ENCODE measurements at regions not wholly inside any gene's neighbourhood (a gene's known extent, or its start where the extent isn't known, plus 50 kb on each side); places are given as distances from the start of the nearest gene placed in this dataset.

- no peaks in the 10 kb centered on the region for H3K36me3 ChIP-seq
- intact Hi-C loops (cut with DNase I): no loop called here
- no peak overlapping the region for H3K27ac ChIP-seq
- ATAC-seq: no peak
- no peaks in the 10 kb centered on the region for H3K9me3 ChIP-seq
- H3K27me3 ChIP-seq (ENCODE audit: low read depth): no peaks in the 10 kb centered on the region
- no peak overlapping the region for H3K4me3 ChIP-seq
- TF ChIP-seq, protein P1, sequence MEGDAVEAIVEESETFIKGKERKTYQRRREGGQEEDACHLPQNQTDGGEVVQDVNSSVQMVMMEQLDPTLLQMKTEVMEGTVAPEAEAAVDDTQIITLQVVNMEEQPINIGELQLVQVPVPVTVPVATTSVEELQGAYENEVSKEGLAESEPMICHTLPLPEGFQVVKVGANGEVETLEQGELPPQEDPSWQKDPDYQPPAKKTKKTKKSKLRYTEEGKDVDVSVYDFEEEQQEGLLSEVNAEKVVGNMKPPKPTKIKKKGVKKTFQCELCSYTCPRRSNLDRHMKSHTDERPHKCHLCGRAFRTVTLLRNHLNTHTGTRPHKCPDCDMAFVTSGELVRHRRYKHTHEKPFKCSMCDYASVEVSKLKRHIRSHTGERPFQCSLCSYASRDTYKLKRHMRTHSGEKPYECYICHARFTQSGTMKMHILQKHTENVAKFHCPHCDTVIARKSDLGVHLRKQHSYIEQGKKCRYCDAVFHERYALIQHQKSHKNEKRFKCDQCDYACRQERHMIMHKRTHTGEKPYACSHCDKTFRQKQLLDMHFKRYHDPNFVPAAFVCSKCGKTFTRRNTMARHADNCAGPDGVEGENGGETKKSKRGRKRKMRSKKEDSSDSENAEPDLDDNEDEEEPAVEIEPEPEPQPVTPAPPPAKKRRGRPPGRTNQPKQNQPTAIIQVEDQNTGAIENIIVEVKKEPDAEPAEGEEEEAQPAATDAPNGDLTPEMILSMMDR (IDR thresholded peaks at IDR 0.05): no peak
- H3K4me1 ChIP-seq: no peaks in the 10 kb centered on the region
- DNase-seq: no peak
Observed at GRCh38 chr13:90089051-90089450, 1258.4 kb upstream of the MIR17HG start.

DNA sequence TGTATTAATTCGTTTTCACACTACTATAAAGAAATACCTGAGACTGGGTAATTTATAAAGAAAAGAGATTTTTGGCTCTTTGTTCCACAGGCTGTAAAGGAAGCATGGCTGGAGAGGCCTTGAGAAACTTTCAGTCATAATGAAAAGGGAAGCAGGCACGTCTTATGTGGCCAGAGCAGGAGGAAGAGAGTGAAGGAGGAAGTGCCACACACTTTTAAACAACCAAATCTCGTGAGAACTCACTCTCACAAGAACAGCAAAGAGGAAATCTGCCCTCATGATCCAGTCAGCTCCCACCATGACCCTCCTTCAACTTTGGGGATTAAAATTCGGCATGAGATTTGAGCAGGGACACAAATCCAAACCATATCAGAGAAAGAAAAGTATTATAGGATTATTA, 1255.9 kb upstream of the MIR17HG start:
- intact Hi-C loops (cut with DNase I): no loop called here
- H3K36me3 ChIP-seq: no peaks in the 10 kb centered on the region
- H3K4me3 ChIP-seq: no peak overlapping the region
- TF ChIP-seq, protein P1 (IDR thresholded peaks at IDR 0.05): no peak
- DNase-seq (no peak), ATAC-seq (no peak)
- H3K4me1 ChIP-seq: no peaks in the 10 kb centered on the region
- no peaks in the 10 kb centered on the region for H3K27me3 ChIP-seq (ENCODE audit: low read depth)
- no peak overlapping the region for H3K27ac ChIP-seq
- no peaks in the 10 kb centered on the region for H3K9me3 ChIP-seq

GRCh38 chr13:90094357-90094756, 1253.1 kb upstream of the MIR17HG start:
- TF ChIP-seq, protein P1 (IDR thresholded peaks at IDR 0.05): no peak
- Histone ChIP-seq H3K36me3 (no peaks in the 10 kb centered on the region), H3K27ac (no peak overlapping the region), H3K9me3 (no peaks in the 10 kb centered on the region), H3K4me3 (no peak overlapping the region), H3K4me1 (no peaks in the 10 kb centered on the region), H3K27me3 (ENCODE audit: low read depth) (no peaks in the 10 kb centered on the region)
- no peak for ATAC-seq
- intact Hi-C loops (cut with DNase I): no loop called here
- DNase-seq: no peak

DNA sequence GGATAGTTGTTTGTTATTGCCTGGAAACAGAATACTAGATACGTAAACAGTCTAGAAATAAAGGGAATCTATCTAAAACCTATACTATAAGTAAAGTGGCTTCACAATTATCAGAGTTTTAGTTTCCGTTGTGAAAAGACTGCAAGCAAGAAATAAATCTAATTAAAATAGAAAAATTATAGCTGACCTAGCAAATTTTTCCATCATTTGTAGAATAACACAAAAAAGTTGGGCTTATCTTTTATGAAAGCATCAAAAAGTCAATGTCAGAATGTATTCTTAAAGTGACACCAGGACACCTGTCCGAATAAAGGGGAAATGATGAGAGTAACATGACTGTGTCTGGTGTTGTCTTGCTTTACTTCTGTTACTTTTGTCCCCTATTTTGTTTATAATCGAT, 1248.9 kb upstream of the MIR17HG start:
- Histone ChIP-seq H3K4me3 (no peak overlapping the region), H3K27ac (no peak overlapping the region), H3K36me3 (no peaks in the 10 kb centered on the region), H3K27me3 (ENCODE audit: low read depth) (no peaks in the 10 kb centered on the region), H3K4me1 (no peaks in the 10 kb centered on the region), H3K9me3 (no peaks in the 10 kb centered on the region)
- ATAC-seq (no peak), DNase-seq (no peak)
- TF ChIP-seq, protein P1 (IDR thresholded peaks at IDR 0.05): no peak
- intact Hi-C loops (cut with DNase I): no loop called here

DNA sequence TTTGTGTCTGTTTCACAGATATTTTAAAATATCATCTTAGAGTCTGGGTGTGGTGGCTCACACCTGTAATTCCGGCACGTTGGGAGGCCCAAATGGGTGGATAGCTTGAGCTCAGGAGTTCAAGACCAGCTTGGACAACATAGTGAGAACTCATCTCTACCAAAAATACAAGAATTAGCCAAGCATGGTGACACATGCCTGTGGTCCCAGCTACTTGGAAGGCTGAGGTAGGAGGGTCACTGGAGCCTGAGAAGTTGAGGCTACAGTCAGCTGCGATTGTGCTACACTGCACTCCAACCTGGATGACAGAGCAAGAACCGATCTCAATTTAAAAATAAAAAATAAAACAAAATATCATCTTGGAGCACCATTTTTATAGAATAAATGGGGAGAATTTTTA, 1247.6 kb upstream of the MIR17HG start:
- ATAC-seq: no peak
- intact Hi-C loops (cut with DNase I): no loop called here
- Histone ChIP-seq H3K27me3 (ENCODE audit: low read depth) (no peaks in the 10 kb centered on the region), H3K4me3 (no peak overlapping the region), H3K4me1 (no peaks in the 10 kb centered on the region), H3K36me3 (no peaks in the 10 kb centered on the region), H3K27ac (no peak overlapping the region), H3K9me3 (no peaks in the 10 kb centered on the region)
- DNase-seq: no peak
- TF ChIP-seq, protein P1 (IDR thresholded peaks at IDR 0.05): no peak

All from lower lobe of right lung (tissue), 2 donors.